B cell (primary cell): ENCODE measurements at regions not wholly inside any gene's neighbourhood (a gene's known extent, or its start where the extent isn't known, plus 50 kb on each side); places are given as distances from the start of the nearest gene placed in this dataset.

Experiments used
- ATAC-seq: fragments of 200-7000 bp; cut with Tn5 transposase; one replicate; pipeline ENCODE4 v1.10.0; 2021; ENCODE audit warnings: low read depth, mild to moderate bottlenecking, moderate number of reproducible peaks, moderate library complexity
- CTCF ChIA-PET: fragments of 350-600 bp; sonication (Branson Sonifier 250); formaldehyde crosslinking; loops from one replicate; lab custom pipeline; 2021; ENCODE audit warnings: antibody characterized with exemption, inconsistent platforms; lab: Charles Lee
- POLR2A ChIA-PET: fragments of 350-600 bp; sonication (Branson Sonifier 250); formaldehyde crosslinking; loops from one replicate; lab custom pipeline; 2021; ENCODE audit warnings: antibody characterized with exemption; lab: Charles Lee
- DNase-seq: peaks from one replicate; pipeline ENCODE4 v3.0.0; 2013
- H2AFZ ChIP-seq: 2 replicates; pipeline ENCODE4 v1.6.1; 2012; ENCODE audit warnings: mild to moderate bottlenecking, low read depth, low read length; ENCODE audit not compliant: insufficient read depth, poor library complexity, severe bottlenecking
- H3K27ac ChIP-seq, 2 donors: 1 replicate in 1 of 2; 2 replicates in 1 of 2; pipeline ENCODE4 v1.5.1; 2012 to 2013; ENCODE audit warnings: low read length in 2 of 2, mild to moderate bottlenecking in 2 of 2, moderate library complexity in 1 of 2
- H3K27me3 ChIP-seq, 4 experiments: fragments of 200-600 bp in 1 of 4; sonication (generic) in 1 of 4; replicated peaks in 1 of 4; 1 replicate in 2 of 4; 2 replicates in 2 of 4; pipeline versions ENCODE4 v1.6.1 to v1.7.0; 2013 to 2016; ENCODE audit warnings: low read length in 3 of 4, mild to moderate bottlenecking in 2 of 4, mixed read lengths in 1 of 4, moderate library complexity in 1 of 4; ENCODE audit not compliant: insufficient read depth in 4 of 4, control insufficient read depth in 3 of 4; ENCODE audit errors: control extremely low read depth in 1 of 4
- H3K36me3 ChIP-seq, 2 experiments: replicated peaks in 1 of 2; 1 replicate in 1 of 2; 2 replicates in 1 of 2; pipeline versions ENCODE4 v1.6.1 to v1.7.1; 2013; ENCODE audit warnings: low read length in 1 of 2; ENCODE audit not compliant: insufficient read depth in 2 of 2, control insufficient read depth in 1 of 2; ENCODE audit errors: control extremely low read depth in 1 of 2, extremely low read depth in 1 of 2
- H3K4me1 ChIP-seq, 2 donors: fragments of 200-600 bp in 1 of 2; sonication (generic) in 1 of 2; 1 replicate in 1 of 2; 2 replicates in 1 of 2; pipeline versions ENCODE4 v1.5.1 to v1.6.1; 2013 to 2017; ENCODE audit warnings: low read length in 2 of 2; ENCODE audit not compliant: control insufficient read depth in 2 of 2, insufficient read depth in 2 of 2
- H3K4me2 ChIP-seq: replicated peaks from 2 replicates; pipeline ENCODE3; 2012; ENCODE audit warnings: mild to moderate bottlenecking, low read depth, low read length; ENCODE audit not compliant: poor library complexity, severe bottlenecking
- H3K4me3 ChIP-seq, 5 experiments: fragments of 200-600 bp in 1 of 5; sonication (generic) in 1 of 5; 1 replicate in 3 of 5; 2 replicates in 2 of 5; pipeline versions ENCODE4 v1.5.1 to v1.7.0; 2011 to 2016; ENCODE audit warnings: low read length in 4 of 5, mild to moderate bottlenecking in 4 of 5, low read depth in 2 of 5, control low read depth in 1 of 5, moderate library complexity in 1 of 5; ENCODE audit not compliant: insufficient read depth in 1 of 5; ENCODE audit errors: control extremely low read depth in 1 of 5, extremely low read depth in 1 of 5
- H3K79me2 ChIP-seq: fragments of 200-600 bp; sonication (generic); one replicate; pipeline ENCODE4 v1.6.0; 2016; ENCODE audit warnings: low read length; ENCODE audit not compliant: control insufficient read depth, insufficient read depth
- H3K9ac ChIP-seq: fragments of 200-600 bp; sonication (generic); 2 replicates; pipeline ENCODE4 v1.6.1; 2017; ENCODE audit warnings: mild to moderate bottlenecking, low read length, moderate library complexity
- H3K9me3 ChIP-seq, 3 donors: one replicate each; pipeline versions ENCODE4 v1.6.1 to v1.7.1; 2013; ENCODE audit warnings: low read length in 2 of 3; ENCODE audit not compliant: control insufficient read depth in 2 of 3, insufficient read depth in 1 of 3; ENCODE audit errors: control extremely low read depth in 1 of 3
- H4K20me1 ChIP-seq: 2 replicates; pipeline ENCODE4 v1.6.0; 2012; ENCODE audit warnings: mild to moderate bottlenecking, low read length; ENCODE audit not compliant: insufficient read depth, control insufficient read depth, poor library complexity, severe bottlenecking
- H3K27ac Mint-ChIP-seq: one replicate; pipeline ENCODE4 v1.8.0; 2021; ENCODE audit warnings: mixed read lengths
- H3K27me3 Mint-ChIP-seq: one replicate; pipeline ENCODE4 v1.8.0; 2021; ENCODE audit warnings: mixed read lengths
- H3K4me1 Mint-ChIP-seq: one replicate; pipeline ENCODE4 v1.8.0; 2021; ENCODE audit warnings: mixed read lengths
- H3K4me3 Mint-ChIP-seq: one replicate; pipeline ENCODE4 v1.8.0; 2021; ENCODE audit warnings: mixed read lengths
- H3K9me3 Mint-ChIP-seq: one replicate; pipeline ENCODE4 v1.8.0; 2022; ENCODE audit warnings: mixed read lengths; ENCODE audit not compliant: insufficient read depth
- EZH2 ChIP-seq: IDR thresholded peaks from 2 replicates; pipeline ENCODE4 v1.6.1; 2012; ENCODE audit warnings: borderline replicate concordance, low read depth, mild to moderate bottlenecking, moderate library complexity, low read length; ENCODE audit not compliant: insufficient read depth, poor library complexity, severe bottlenecking
- WGBS: methylation state at CpG from one replicate; pipeline ENCODE4 v1.1.5; 2013; ENCODE audit warnings: missing lambda C conversion rate; ENCODE audit not compliant: insufficient coverage; 5-methylcytosine and 5-hydroxymethylcytosine counted together
- intact Hi-C: fragments of 100-400 bp; cut with micrococcal nuclease; formaldehyde crosslinking; loops from one replicate; pipeline ENCODE4 v1.10.0; 2022
- TF ChIP-seq, protein P1 (sequence below): fragments of 200-600 bp; IDR thresholded peaks from one replicate; pipeline ENCODE4 v1.8.0; 2022; ENCODE audit warnings: antibody characterized with exemption, mild to moderate bottlenecking

DNA sequence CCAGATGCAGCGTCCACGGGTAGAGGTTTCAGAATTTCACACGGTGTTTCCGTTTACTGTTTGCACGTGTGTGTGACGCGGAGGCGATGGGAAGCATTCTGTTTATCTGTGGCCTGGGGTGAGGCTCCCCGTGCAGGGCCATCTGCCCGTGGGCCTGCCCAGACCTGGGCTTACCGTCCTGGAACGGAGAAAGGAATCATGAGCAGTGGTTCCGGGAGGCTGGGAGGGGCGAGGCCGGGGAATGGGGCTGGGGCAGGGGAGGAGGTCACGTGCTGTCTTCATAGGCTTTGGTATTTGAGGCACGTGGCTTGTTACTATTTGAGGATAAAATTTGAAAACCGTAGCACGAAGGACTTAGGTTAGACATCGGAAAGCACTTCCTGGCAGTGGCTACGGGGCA is 77.9 kb downstream of the RTP5 start:
- CTCF ChIA-PET, result no interaction called here
- peaks cover 21% of the 10 kb centered on the region for H3K4me1 Mint-ChIP-seq

DNA sequence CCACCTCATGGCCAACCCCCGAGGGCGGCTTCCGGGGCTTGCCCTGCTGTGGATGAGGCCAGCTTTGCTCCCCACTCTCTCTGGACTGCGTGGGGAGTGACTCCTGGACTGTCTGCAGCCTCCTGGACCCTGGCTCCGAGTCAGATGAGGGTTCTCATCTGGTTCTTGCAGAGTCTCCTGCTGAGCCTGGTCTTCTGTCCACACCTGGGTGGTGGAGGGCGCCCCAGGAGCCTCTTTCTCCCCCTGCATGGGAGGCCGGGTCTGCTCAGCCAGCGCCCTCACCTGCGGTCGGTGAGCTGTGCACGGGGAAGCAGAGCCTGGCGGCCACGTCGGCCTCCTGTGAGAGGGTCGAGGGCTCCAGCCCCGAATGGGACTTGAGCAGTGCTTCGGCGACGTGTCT is 78.3 kb downstream of the RTP5 start:
- intact Hi-C loops, result no loop called here
- peaks cover 30% of the 10 kb centered on the region for H3K79me2 ChIP-seq
- H3K4me2 ChIP-seq, result no peak overlapping the region
- peaks cover 4 to 12% of the 10 kb centered on the region in 2 donors for H3K4me1 ChIP-seq
- Mint-ChIP-seq H3K4me1 (peaks cover 21% of the 10 kb centered on the region), H3K27me3 (no peaks in the 10 kb centered on the region), H3K27ac (no peak overlapping the region), H3K9me3 (no peaks in the 10 kb centered on the region), H3K4me3 (no peak overlapping the region)
- ChIA-PET POLR2A (no interaction called here), CTCF (interaction anchor here (0.7 kb wide), 1 partner anchor 76 kb away, joined by 3 read pairs; no protein-coding TSS in a partner anchor)
- no peak for TF ChIP-seq EZH2
- no peak overlapping the region for H2AFZ ChIP-seq
- no peak overlapping the region for H3K27ac ChIP-seq
- H3K27me3 ChIP-seq, result no peaks in the 10 kb centered on the region
- no peak for ATAC-seq
- 97% methylated on average over 19 of the region's 19 CpGs for WGBS
- H3K9ac ChIP-seq, result no peak overlapping the region
- no peak for DNase-seq
- H4K20me1 ChIP-seq, result no peaks in the 10 kb centered on the region
- peaks cover 0 to 6% (median 0%) of the 10 kb centered on the region in 3 donors for H3K9me3 ChIP-seq
- H3K36me3 ChIP-seq, result peaks cover 0 to 2% of the 10 kb centered on the region in 2 experiments
- H3K4me3 ChIP-seq, result no peak overlapping the region

More for the DNA sequence above, 77.9 kb downstream of the RTP5 start:
- peaks cover 0 to 2% of the 10 kb centered on the region in 2 experiments for H3K36me3 ChIP-seq
- intact Hi-C loops, result no loop called here
- Mint-ChIP-seq H3K4me3 (no peak overlapping the region), H3K27me3 (no peaks in the 10 kb centered on the region), H3K27ac (no peak overlapping the region), H3K9me3 (no peaks in the 10 kb centered on the region)
- H3K9ac ChIP-seq, result no peak overlapping the region
- H2AFZ ChIP-seq, result no peak overlapping the region
- peaks cover 30% of the 10 kb centered on the region for H3K79me2 ChIP-seq
- peaks cover 0 to 6% (median 0%) of the 10 kb centered on the region in 3 donors for H3K9me3 ChIP-seq
- H3K27ac ChIP-seq, result no peak overlapping the region
- H4K20me1 ChIP-seq, result no peaks in the 10 kb centered on the region
- DNase-seq, result no peak
- H3K4me3 ChIP-seq, result no peak overlapping the region
- WGBS, result 89% methylated on average over 20 of the region's 21 CpGs
- H3K27me3 ChIP-seq, result no peaks in the 10 kb centered on the region
- TF ChIP-seq, protein P1, sequence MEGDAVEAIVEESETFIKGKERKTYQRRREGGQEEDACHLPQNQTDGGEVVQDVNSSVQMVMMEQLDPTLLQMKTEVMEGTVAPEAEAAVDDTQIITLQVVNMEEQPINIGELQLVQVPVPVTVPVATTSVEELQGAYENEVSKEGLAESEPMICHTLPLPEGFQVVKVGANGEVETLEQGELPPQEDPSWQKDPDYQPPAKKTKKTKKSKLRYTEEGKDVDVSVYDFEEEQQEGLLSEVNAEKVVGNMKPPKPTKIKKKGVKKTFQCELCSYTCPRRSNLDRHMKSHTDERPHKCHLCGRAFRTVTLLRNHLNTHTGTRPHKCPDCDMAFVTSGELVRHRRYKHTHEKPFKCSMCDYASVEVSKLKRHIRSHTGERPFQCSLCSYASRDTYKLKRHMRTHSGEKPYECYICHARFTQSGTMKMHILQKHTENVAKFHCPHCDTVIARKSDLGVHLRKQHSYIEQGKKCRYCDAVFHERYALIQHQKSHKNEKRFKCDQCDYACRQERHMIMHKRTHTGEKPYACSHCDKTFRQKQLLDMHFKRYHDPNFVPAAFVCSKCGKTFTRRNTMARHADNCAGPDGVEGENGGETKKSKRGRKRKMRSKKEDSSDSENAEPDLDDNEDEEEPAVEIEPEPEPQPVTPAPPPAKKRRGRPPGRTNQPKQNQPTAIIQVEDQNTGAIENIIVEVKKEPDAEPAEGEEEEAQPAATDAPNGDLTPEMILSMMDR, result no peak
- TF ChIP-seq EZH2, result no peak
- peaks cover 4 to 12% of the 10 kb centered on the region in 2 donors for H3K4me1 ChIP-seq
- POLR2A ChIA-PET, result no interaction called here
- no peak for ATAC-seq
- H3K4me2 ChIP-seq, result no peak overlapping the region
